ENCODE measurements at regions not wholly inside any gene's neighbourhood (a gene's known extent, or its start where the extent isn't known, plus 50 kb on each side); places are given as distances from the start of the nearest gene placed in this dataset.

DNA sequence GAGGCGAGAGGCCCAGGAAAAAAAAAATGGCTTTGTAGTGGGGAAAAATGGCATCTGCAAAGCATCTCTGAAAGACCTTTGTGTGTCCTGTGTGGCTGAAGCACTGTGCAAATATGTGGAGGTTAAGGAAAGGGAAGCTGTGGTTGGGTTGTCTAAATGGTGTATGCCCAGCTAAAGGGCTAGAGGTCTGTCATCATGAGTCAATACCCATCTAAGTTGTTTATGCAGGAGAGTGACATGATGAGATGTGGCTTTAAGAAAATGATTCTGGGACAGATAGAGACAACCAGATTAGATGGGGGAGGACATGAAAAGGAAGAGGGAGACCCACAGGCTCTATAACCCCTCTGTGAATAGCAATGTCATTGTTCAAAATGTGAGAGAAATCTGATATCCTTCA, 280.7 kb downstream of the MFSD1 start:
- WGBS, 2 donors, result 85 to 93% methylated on average over 1 of the region's 1 CpG
- no peak overlapping the region for H3K4me3 ChIP-seq
- H3K27ac ChIP-seq, result no peak overlapping the region
- H3K27me3 ChIP-seq, result no peaks in the 10 kb centered on the region
- TF ChIP-seq EP300 (IDR thresholded peaks at IDR 0.05), result no peak
- TF ChIP-seq POLR2A (IDR thresholded peaks at IDR 0.05), result no peak
- TF ChIP-seq POLR2AphosphoS5 (IDR thresholded peaks at IDR 0.05), result no peak
- TF ChIP-seq, protein P1, sequence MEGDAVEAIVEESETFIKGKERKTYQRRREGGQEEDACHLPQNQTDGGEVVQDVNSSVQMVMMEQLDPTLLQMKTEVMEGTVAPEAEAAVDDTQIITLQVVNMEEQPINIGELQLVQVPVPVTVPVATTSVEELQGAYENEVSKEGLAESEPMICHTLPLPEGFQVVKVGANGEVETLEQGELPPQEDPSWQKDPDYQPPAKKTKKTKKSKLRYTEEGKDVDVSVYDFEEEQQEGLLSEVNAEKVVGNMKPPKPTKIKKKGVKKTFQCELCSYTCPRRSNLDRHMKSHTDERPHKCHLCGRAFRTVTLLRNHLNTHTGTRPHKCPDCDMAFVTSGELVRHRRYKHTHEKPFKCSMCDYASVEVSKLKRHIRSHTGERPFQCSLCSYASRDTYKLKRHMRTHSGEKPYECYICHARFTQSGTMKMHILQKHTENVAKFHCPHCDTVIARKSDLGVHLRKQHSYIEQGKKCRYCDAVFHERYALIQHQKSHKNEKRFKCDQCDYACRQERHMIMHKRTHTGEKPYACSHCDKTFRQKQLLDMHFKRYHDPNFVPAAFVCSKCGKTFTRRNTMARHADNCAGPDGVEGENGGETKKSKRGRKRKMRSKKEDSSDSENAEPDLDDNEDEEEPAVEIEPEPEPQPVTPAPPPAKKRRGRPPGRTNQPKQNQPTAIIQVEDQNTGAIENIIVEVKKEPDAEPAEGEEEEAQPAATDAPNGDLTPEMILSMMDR (IDR thresholded peaks at IDR 0.05), result no peak
- no peak for DNase-seq
- H3K36me3 ChIP-seq, result no peaks in the 10 kb centered on the region
- H3K4me1 ChIP-seq, result no peaks in the 10 kb centered on the region
- intact Hi-C loops (cut with DNase I), result no loop called here
- H3K9me3 ChIP-seq, result no peaks in the 10 kb centered on the region

DNA sequence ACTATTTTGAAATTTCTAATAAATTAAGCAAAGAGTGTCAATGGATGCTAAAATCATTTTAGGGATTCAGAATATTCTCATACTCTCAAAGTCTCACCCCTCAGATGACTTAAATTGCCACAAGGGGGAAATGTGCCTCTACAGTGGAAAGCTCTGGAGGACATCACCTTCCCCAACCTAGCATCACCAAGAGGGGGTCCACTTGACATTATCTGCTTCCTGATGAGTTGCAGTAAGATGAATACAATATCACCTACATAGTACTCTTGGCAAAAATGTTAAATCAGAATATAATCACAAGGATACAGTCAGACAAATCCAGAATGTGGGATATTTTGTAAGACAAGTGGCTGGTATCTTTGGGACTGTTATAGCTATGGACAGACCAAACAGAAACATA, 290.1 kb downstream of the MFSD1 start:
- no peak for DNase-seq
- TF ChIP-seq POLR2AphosphoS5 (IDR thresholded peaks at IDR 0.05) (no peak), EP300 (IDR thresholded peaks at IDR 0.05) (no peak), POLR2A (IDR thresholded peaks at IDR 0.05) (no peak)
- TF ChIP-seq, protein P1 (IDR thresholded peaks at IDR 0.05), result no peak
- intact Hi-C loops (cut with DNase I), result no loop called here
- no peaks in the 10 kb centered on the region for H3K4me1 ChIP-seq
- H3K27me3 ChIP-seq, result no peaks in the 10 kb centered on the region
- no peaks in the 10 kb centered on the region for H3K9me3 ChIP-seq
- H3K4me3 ChIP-seq, result no peak overlapping the region
- H3K36me3 ChIP-seq, result no peaks in the 10 kb centered on the region
- H3K27ac ChIP-seq, result no peak overlapping the region

- H3K27me3 ChIP-seq, result no peaks in the 10 kb centered on the region
- H3K36me3 ChIP-seq, result no peaks in the 10 kb centered on the region
- no peak overlapping the region for H3K27ac ChIP-seq
- H3K4me1 ChIP-seq, result no peaks in the 10 kb centered on the region
- no peak for DNase-seq
- no peak overlapping the region for H3K4me3 ChIP-seq
- 76 to 84% methylated on average over 1 of the region's 1 CpG for WGBS, 2 donors
- H3K9me3 ChIP-seq, result no peaks in the 10 kb centered on the region
- intact Hi-C loops (cut with DNase I), result no loop called here
- TF ChIP-seq EP300 (IDR thresholded peaks at IDR 0.05), result no peak
- TF ChIP-seq POLR2A (IDR thresholded peaks at IDR 0.05), result no peak
- TF ChIP-seq POLR2AphosphoS5 (IDR thresholded peaks at IDR 0.05), result no peak
- TF ChIP-seq, protein P1 (IDR thresholded peaks at IDR 0.05), result no peak
These were observed 300.1 kb downstream of the MFSD1 start for GRCh38 chr3:159102001-159102400.

DNA sequence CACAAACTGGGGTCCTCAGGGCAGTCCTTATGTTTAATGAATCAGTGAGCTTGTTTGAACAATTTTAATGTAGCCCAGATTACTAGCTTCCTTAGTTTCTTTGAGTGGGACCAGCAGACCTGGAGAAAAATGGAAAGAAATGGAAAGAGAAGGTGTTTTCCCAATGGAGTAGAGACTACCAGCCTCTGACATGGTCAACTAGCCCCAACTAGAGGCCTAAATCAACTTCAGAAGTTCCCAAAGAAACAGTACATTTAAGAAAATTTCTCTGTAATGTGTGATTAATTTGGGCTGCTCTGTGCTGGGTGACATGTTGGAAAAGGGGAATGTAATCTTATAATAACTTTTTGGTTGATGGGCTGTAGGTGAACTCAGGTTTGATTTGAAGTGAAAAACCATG, 310.9 kb downstream of the MFSD1 start:
- H3K36me3 ChIP-seq, result no peaks in the 10 kb centered on the region
- no peak overlapping the region for H3K4me3 ChIP-seq
- intact Hi-C loops (cut with DNase I), result no loop called here
- no peaks in the 10 kb centered on the region for H3K9me3 ChIP-seq
- TF ChIP-seq POLR2AphosphoS5 (IDR thresholded peaks at IDR 0.05), result no peak
- TF ChIP-seq EP300 (IDR thresholded peaks at IDR 0.05), result no peak
- TF ChIP-seq, protein P1 (IDR thresholded peaks at IDR 0.05), result no peak
- TF ChIP-seq POLR2A (IDR thresholded peaks at IDR 0.05), result no peak
- no peak overlapping the region for H3K27ac ChIP-seq
- no peaks in the 10 kb centered on the region for H3K27me3 ChIP-seq
- no peaks in the 10 kb centered on the region for H3K4me1 ChIP-seq
- DNase-seq, result no peak

GRCh38 chr3:159113221-159113875, 311.5 kb downstream of the MFSD1 start:
- WGBS, 2 donors, result 55 to 64% methylated on average over 6 of the region's 6 CpGs
- no peak overlapping the region for H3K27ac ChIP-seq
- no peak overlapping the region for H3K4me3 ChIP-seq
- DNase-seq, result no peak
- intact Hi-C loops (cut with DNase I), result no loop called here
- H3K36me3 ChIP-seq, result no peaks in the 10 kb centered on the region
- TF ChIP-seq, protein P1 (IDR thresholded peaks at IDR 0.05), result no peak
- no peak for TF ChIP-seq EP300 (IDR thresholded peaks at IDR 0.05)
- TF ChIP-seq POLR2AphosphoS5 (IDR thresholded peaks at IDR 0.05), result no peak
- H3K4me1 ChIP-seq, result no peaks in the 10 kb centered on the region
- no peaks in the 10 kb centered on the region for H3K9me3 ChIP-seq
- no peaks in the 10 kb centered on the region for H3K27me3 ChIP-seq
